Activated T-helper 17 cell treated with anti-CD3 and anti-CD28 coated beads, Interleukin-2, amount 50 U/mL, for 72 hours (primary cell): ENCODE measurements at regions not wholly inside any gene's neighbourhood (a gene's known extent, or its start where the extent isn't known, plus 50 kb on each side); places are given as distances from the start of the nearest gene placed in this dataset.

Experiments
- ATAC-seq: fragments of 150-1000 bp; cut with Tn5 transposase; replicated peaks from 2 replicates; pipeline ENCODE4 v1.10.0; 2021; ENCODE audit warnings: mild to moderate bottlenecking, moderate library complexity
- H3K27ac Mint-ChIP-seq: one replicate; pipeline ENCODE4 v1.8.0; 2022; ENCODE audit warnings: mixed read lengths
- H3K27me3 Mint-ChIP-seq: one replicate; pipeline ENCODE4 v1.8.0; 2022; ENCODE audit warnings: mixed read lengths
- H3K36me3 Mint-ChIP-seq: one replicate; pipeline ENCODE4 v1.8.0; 2022; ENCODE audit warnings: low read depth, mild to moderate bottlenecking, mixed read lengths
- H3K4me1 Mint-ChIP-seq: one replicate; pipeline ENCODE4 v1.8.0; 2022; ENCODE audit warnings: mixed read lengths
- H3K4me3 Mint-ChIP-seq: one replicate; pipeline ENCODE4 v1.8.0; 2022; ENCODE audit warnings: mild to moderate bottlenecking, mixed read lengths
- H3K9me3 Mint-ChIP-seq: one replicate; pipeline ENCODE4 v1.8.0; 2022; ENCODE audit warnings: mixed read lengths

- Mint-ChIP-seq H3K27me3 (no peaks in the 10 kb centered on the region), H3K9me3 (no peaks in the 10 kb centered on the region), H3K36me3 (no peaks in the 10 kb centered on the region), H3K4me3 (no peak overlapping the region), H3K27ac (no peak overlapping the region), H3K4me1 (no peaks in the 10 kb centered on the region)
- no peak for ATAC-seq
Observed at GRCh38 chr18:67613731-67614130, 97.2 kb upstream of the DSEL start.

GRCh38 chr18:67612281-67612680 lies 95.8 kb upstream of the DSEL start:
- H3K27ac Mint-ChIP-seq = no peak overlapping the region
- no peaks in the 10 kb centered on the region for H3K9me3 Mint-ChIP-seq
- H3K4me3 Mint-ChIP-seq = no peak overlapping the region
- no peak for ATAC-seq
- no peaks in the 10 kb centered on the region for H3K4me1 Mint-ChIP-seq
- H3K27me3 Mint-ChIP-seq = no peaks in the 10 kb centered on the region
- H3K36me3 Mint-ChIP-seq = no peaks in the 10 kb centered on the region

GRCh38 chr18:67608615-67609273 lies 92.2 kb upstream of the DSEL start:
- no peak overlapping the region for H3K27ac Mint-ChIP-seq
- H3K27me3 Mint-ChIP-seq = no peaks in the 10 kb centered on the region
- no peaks in the 10 kb centered on the region for H3K36me3 Mint-ChIP-seq
- H3K9me3 Mint-ChIP-seq = no peaks in the 10 kb centered on the region
- H3K4me3 Mint-ChIP-seq = no peak overlapping the region
- no peak for ATAC-seq
- H3K4me1 Mint-ChIP-seq = no peaks in the 10 kb centered on the region

GRCh38 chr18:67608191-67608590 lies 91.7 kb upstream of the DSEL start:
- H3K4me3 Mint-ChIP-seq = no peak overlapping the region
- no peaks in the 10 kb centered on the region for H3K9me3 Mint-ChIP-seq
- no peaks in the 10 kb centered on the region for H3K4me1 Mint-ChIP-seq
- H3K36me3 Mint-ChIP-seq = no peaks in the 10 kb centered on the region
- peaks cover under 1% of the 10 kb centered on the region for H3K27me3 Mint-ChIP-seq
- ATAC-seq = no peak
- no peak overlapping the region for H3K27ac Mint-ChIP-seq

- H3K9me3 Mint-ChIP-seq = peaks cover 2% of the 10 kb centered on the region
Observed at GRCh38 chr18:67600181-67601180, 84.0 kb upstream of the DSEL start.

GRCh38 chr18:67599277-67599676 lies 82.8 kb upstream of the DSEL start:
- Mint-ChIP-seq H3K27ac (no peak overlapping the region), H3K9me3 (peaks cover 5% of the 10 kb centered on the region), H3K27me3 (peaks cover 8% of the 10 kb centered on the region), H3K36me3 (no peaks in the 10 kb centered on the region), H3K4me3 (no peak overlapping the region), H3K4me1 (no peaks in the 10 kb centered on the region)
- ATAC-seq = no peak

More at GRCh38 chr18:67600181-67601180, 84.0 kb upstream of the DSEL start:
- no peak for ATAC-seq
- Mint-ChIP-seq H3K36me3 (no peaks in the 10 kb centered on the region), H3K4me1 (no peaks in the 10 kb centered on the region), H3K4me3 (no peak overlapping the region), H3K27me3 (peaks cover 8% of the 10 kb centered on the region), H3K27ac (no peak overlapping the region)

GRCh38 chr18:67597759-67598158 lies 81.2 kb upstream of the DSEL start:
- no peak overlapping the region for H3K27ac Mint-ChIP-seq
- no peak overlapping the region for H3K4me3 Mint-ChIP-seq
- no peak for ATAC-seq
- H3K4me1 Mint-ChIP-seq = no peaks in the 10 kb centered on the region
- H3K36me3 Mint-ChIP-seq = no peaks in the 10 kb centered on the region
- H3K27me3 Mint-ChIP-seq = peaks cover 4% of the 10 kb centered on the region
- H3K9me3 Mint-ChIP-seq = peaks cover 5% of the 10 kb centered on the region

GRCh38 chr18:67596003-67596402 lies 79.5 kb upstream of the DSEL start:
- H3K4me1 Mint-ChIP-seq = no peaks in the 10 kb centered on the region
- H3K4me3 Mint-ChIP-seq = no peak overlapping the region
- no peak overlapping the region for H3K27ac Mint-ChIP-seq
- no peaks in the 10 kb centered on the region for H3K36me3 Mint-ChIP-seq
- ATAC-seq = no peak
- peaks cover 5% of the 10 kb centered on the region for H3K9me3 Mint-ChIP-seq
- no peaks in the 10 kb centered on the region for H3K27me3 Mint-ChIP-seq

GRCh38 chr18:67590571-67591141 lies 74.1 kb upstream of the DSEL start:
- H3K27ac Mint-ChIP-seq = no peak overlapping the region
- no peaks in the 10 kb centered on the region for H3K4me1 Mint-ChIP-seq
- H3K4me3 Mint-ChIP-seq = no peak overlapping the region
- peaks cover 5% of the 10 kb centered on the region for H3K9me3 Mint-ChIP-seq
- H3K36me3 Mint-ChIP-seq = no peaks in the 10 kb centered on the region
- H3K27me3 Mint-ChIP-seq = peaks cover 8% of the 10 kb centered on the region
- ATAC-seq = no peak

GRCh38 chr18:67589325-67589724 lies 72.8 kb upstream of the DSEL start:
- Mint-ChIP-seq H3K27me3 (peaks cover 9% of the 10 kb centered on the region), H3K4me1 (no peaks in the 10 kb centered on the region), H3K27ac (no peak overlapping the region), H3K9me3 (peaks cover 4% of the 10 kb centered on the region), H3K36me3 (no peaks in the 10 kb centered on the region), H3K4me3 (no peak overlapping the region)
- ATAC-seq = no peak

GRCh38 chr18:67586101-67586500 lies 69.6 kb upstream of the DSEL start:
- ATAC-seq = no peak
- H3K27me3 Mint-ChIP-seq = peaks cover 14% of the 10 kb centered on the region
- no peaks in the 10 kb centered on the region for H3K36me3 Mint-ChIP-seq
- no peak overlapping the region for H3K4me3 Mint-ChIP-seq
- H3K9me3 Mint-ChIP-seq = peaks cover 6% of the 10 kb centered on the region
- no peak overlapping the region for H3K27ac Mint-ChIP-seq
- H3K4me1 Mint-ChIP-seq = no peaks in the 10 kb centered on the region

GRCh38 chr18:67583621-67584020 lies 67.1 kb upstream of the DSEL start:
- Mint-ChIP-seq H3K27ac (no peak overlapping the region), H3K27me3 (peaks cover 9% of the 10 kb centered on the region), H3K9me3 (peaks cover 6% of the 10 kb centered on the region), H3K4me1 (no peaks in the 10 kb centered on the region), H3K4me3 (no peak overlapping the region), H3K36me3 (no peaks in the 10 kb centered on the region)
- no peak for ATAC-seq

GRCh38 chr18:67582488-67582887 lies 66.0 kb upstream of the DSEL start:
- no peak for ATAC-seq
- Mint-ChIP-seq H3K4me1 (no peaks in the 10 kb centered on the region), H3K36me3 (no peaks in the 10 kb centered on the region), H3K27me3 (peaks cover 9% of the 10 kb centered on the region), H3K27ac (no peak overlapping the region), H3K9me3 (peaks cover 6% of the 10 kb centered on the region), H3K4me3 (no peak overlapping the region)

GRCh38 chr18:67581178-67581577 lies 64.7 kb upstream of the DSEL start:
- no peak overlapping the region for H3K27ac Mint-ChIP-seq
- no peak for ATAC-seq
- peaks cover 9% of the 10 kb centered on the region for H3K27me3 Mint-ChIP-seq
- H3K36me3 Mint-ChIP-seq = no peaks in the 10 kb centered on the region
- H3K4me3 Mint-ChIP-seq = no peak overlapping the region
- H3K4me1 Mint-ChIP-seq = no peaks in the 10 kb centered on the region
- peaks cover 7% of the 10 kb centered on the region for H3K9me3 Mint-ChIP-seq

GRCh38 chr18:67577386-67577785 lies 60.9 kb upstream of the DSEL start:
- H3K27me3 Mint-ChIP-seq = no peaks in the 10 kb centered on the region
- no peak for ATAC-seq

More at GRCh38 chr18:67577386-67577785, 60.9 kb upstream of the DSEL start:
- no peak overlapping the region for H3K27ac Mint-ChIP-seq
- H3K36me3 Mint-ChIP-seq = no peaks in the 10 kb centered on the region
- H3K4me1 Mint-ChIP-seq = no peaks in the 10 kb centered on the region
- peaks cover 4% of the 10 kb centered on the region for H3K9me3 Mint-ChIP-seq
- H3K4me3 Mint-ChIP-seq = no peak overlapping the region
